ENCODE measurements at regions not wholly inside any gene's neighbourhood (a gene's known extent, or its start where the extent isn't known, plus 50 kb on each side); places are given as distances from the start of the nearest gene placed in this dataset.

DNA sequence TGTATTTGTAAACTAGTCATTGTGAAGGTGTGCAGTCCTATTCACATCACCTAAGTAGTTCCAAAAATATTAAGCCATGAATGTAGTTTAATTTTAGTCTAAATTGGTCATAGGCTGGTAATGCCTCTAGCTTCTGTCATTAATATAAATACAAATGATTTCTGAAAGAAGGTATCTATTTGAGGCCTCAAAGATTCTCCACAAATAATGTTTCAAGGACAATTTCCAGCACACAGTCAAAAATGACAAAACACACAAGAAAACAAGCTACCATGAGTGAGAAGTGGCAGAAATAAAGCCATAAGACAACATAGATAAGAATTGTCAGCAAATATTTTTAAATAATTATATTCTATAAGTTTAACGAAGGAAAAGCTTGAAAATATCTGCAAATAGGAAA lies 66.7 kb upstream of the PDK4 start:
- no peak for DNase-seq

DNA sequence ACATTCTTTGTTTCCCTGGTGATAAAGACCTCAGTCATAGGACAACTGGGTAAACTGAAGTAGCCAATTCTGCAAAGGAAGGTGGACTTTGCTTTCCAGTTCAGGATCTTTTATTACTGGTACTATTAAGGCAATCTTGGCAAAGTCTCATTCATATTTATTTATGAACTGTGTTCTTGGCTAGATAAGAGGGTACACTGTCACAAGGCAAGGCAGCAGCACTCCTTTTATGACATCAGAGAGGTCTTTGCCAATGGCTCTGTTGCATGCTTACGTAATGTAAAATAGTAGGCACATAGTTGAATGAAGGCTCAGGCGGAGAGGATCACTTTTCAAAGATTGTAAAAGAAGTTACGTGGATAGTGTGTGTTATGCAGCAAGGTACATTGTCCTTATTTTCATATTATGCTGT lies 63.7 kb upstream of the PDK4 start:
- DNase-seq: no peak

DNA sequence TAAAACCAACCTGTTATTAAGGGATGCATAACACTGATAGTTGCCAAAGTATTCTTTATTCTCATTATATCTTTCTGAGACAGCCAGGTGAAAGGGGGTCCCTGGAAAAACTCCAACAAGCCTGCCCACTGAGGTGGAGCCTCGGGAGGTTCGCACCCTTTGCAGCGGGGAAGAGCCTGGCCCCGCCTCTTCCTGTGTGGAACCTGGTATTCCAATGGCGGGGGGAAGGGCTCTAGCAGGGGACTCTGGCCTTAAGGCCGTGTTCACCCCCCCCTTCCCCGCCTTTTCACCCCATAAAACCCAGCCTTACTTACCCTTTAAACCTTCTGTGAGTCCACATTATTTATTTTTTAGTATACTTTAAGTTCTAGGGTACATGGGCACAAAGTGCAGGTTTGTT lies 62.4 kb upstream of the PDK4 start:
- no peak for DNase-seq

DNA sequence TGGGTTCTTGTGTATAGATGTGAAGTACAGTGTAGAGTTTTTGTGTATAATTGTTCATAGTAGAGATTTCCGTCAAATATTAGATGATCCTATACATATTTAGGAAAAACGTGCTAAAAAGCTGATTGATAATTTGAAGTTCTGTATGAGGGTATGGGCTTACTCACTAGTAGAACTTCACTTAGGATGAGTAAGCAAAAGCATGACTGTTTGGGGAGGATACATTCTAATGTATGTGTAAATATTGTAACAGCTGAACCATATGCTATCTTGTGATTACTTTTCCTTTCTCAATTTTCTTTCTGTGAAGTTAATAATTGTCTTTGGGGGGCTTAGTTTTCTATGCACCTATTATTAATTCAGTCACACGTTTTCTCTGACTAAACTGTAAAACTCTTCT lies 53.2 kb upstream of the PDK4 start:
- no peak for DNase-seq

DNA sequence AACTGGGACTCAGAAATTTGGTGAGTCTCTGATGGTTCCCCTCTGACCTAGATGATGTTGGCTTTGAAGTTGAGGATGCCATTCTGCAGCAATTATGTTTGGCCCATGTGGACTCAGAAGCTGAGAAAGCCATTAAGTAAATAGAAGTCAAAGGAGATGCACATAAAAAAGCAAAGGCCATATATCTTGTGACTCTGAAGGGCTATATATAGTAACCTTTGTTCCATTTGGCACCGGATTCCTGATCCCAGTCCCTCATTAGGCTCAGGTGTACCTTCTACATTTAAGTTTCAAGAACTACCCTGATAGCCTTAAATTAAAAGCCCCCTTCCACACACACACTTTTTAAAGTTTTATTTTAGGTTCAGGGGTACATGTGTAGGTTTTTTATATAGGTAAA lies 50.0 kb upstream of the PDK4 start:
- DNase-seq: no peak
